ENCODE measurements at regions not wholly inside any gene's neighbourhood (a gene's known extent, or its start where the extent isn't known, plus 50 kb on each side); places are given as distances from the start of the nearest gene placed in this dataset.

DNA sequence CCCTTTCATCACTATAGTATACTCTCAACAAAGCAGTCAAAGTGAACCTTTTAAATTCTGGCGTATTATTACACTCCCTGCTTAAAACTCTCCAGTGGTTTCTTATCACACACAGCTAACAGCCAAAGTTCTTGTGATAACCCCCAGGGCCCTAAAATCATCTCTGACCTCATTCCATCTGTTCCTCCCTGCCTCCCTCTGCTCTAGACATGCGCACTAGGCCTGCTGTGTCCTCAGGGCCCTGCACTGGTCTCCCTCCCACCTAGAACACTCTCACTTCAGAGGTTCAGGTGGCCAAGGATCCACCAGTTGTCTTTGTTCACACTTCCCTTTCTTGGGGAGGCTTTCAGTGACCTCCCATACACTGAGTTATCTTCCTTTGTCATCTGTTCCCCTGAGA lies 603.4 kb downstream of the DSC3 start:
- TF ChIP-seq, protein P1, sequence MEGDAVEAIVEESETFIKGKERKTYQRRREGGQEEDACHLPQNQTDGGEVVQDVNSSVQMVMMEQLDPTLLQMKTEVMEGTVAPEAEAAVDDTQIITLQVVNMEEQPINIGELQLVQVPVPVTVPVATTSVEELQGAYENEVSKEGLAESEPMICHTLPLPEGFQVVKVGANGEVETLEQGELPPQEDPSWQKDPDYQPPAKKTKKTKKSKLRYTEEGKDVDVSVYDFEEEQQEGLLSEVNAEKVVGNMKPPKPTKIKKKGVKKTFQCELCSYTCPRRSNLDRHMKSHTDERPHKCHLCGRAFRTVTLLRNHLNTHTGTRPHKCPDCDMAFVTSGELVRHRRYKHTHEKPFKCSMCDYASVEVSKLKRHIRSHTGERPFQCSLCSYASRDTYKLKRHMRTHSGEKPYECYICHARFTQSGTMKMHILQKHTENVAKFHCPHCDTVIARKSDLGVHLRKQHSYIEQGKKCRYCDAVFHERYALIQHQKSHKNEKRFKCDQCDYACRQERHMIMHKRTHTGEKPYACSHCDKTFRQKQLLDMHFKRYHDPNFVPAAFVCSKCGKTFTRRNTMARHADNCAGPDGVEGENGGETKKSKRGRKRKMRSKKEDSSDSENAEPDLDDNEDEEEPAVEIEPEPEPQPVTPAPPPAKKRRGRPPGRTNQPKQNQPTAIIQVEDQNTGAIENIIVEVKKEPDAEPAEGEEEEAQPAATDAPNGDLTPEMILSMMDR (IDR thresholded peaks at IDR 0.05) = no peak
- TF ChIP-seq POLR2A (IDR thresholded peaks at IDR 0.05) = no peak

Data from uterus (tissue), 2 donors.